ENCODE measurements at regions not wholly inside any gene's neighbourhood (a gene's known extent, or its start where the extent isn't known, plus 50 kb on each side); places are given as distances from the start of the nearest gene placed in this dataset.

GRCh38 chr10:57186201-57186600 is 825.1 kb upstream of the ZWINT start (continued):
- TF ChIP-seq CREM (IDR thresholded peaks at IDR 0.05; ENCODE audit: low read depth) (no peak), NFYB (IDR thresholded peaks at IDR 0.05; ENCODE audit: insufficient read depth, low read depth, low read length) (no peak)

- ATAC-seq (no peak), FAIRE-seq (no peak), DNase-seq (ENCODE audit: low read depth, low spot score) (no peak)
- intact Hi-C loops (cut with micrococcal nuclease; ENCODE audit: unreplicated experiment): no loop called here
- Histone ChIP-seq H3K4me1 (ENCODE audit: control insufficient read depth, insufficient read depth, low read length) (no peaks in the 10 kb centered on the region), H3K9ac (ENCODE audit: control insufficient read depth, insufficient read depth, low read length) (no peak overlapping the region), H3K27me3 (replicated peaks in 1 of 2; ENCODE audit: control insufficient read depth in 2 of 2, insufficient read depth in 2 of 2, low read length in 1 of 2) (no peaks in the 10 kb centered on the region), H3K9me3 (replicated peaks; ENCODE audit: control insufficient read depth, insufficient read depth, low read length) (no peaks in the 10 kb centered on the region), H3K27ac (ENCODE audit: control insufficient read depth, insufficient read depth) (no peak overlapping the region), H4K20me1 (ENCODE audit: control insufficient read depth, insufficient read depth) (no peaks in the 10 kb centered on the region), H2AFZ (ENCODE audit: control insufficient read depth, low read depth, low read length) (no peak overlapping the region), H3K36me3 (ENCODE audit: control insufficient read depth in 2 of 2, insufficient read depth in 2 of 2, low read length in 1 of 2) (no peaks in the 10 kb centered on the region), H3K79me2 (ENCODE audit: control insufficient read depth, insufficient read depth, low read length) (no peaks in the 10 kb centered on the region), H3K4me2 (ENCODE audit: control insufficient read depth, insufficient read depth) (no peak overlapping the region), H3K4me3 (no peak overlapping the region)
- in situ Hi-C loops (cut with MboI): no loop called here
- TF ChIP-seq E4F1 (IDR thresholded peaks at IDR 0.05; ENCODE audit: borderline replicate concordance, partially characterized antibody) (no peak), CREB1 (IDR thresholded peaks at IDR 0.05; ENCODE audit: low read depth) (no peak), EED (IDR thresholded peaks at IDR 0.05; ENCODE audit: low read depth) (no peak), ZNF217 (IDR thresholded peaks at IDR 0.05) (no peak), RFX5 (IDR thresholded peaks at IDR 0.05; ENCODE audit: low read depth, low read length) (no peak), CTCF (IDR thresholded peaks at IDR 0.05 in 2 of 3, conservative IDR thresholded peaks at IDR 0.05 in 1 of 3; ENCODE audit: control insufficient read depth in 2 of 3, extremely low read depth in 1 of 3, insufficient read depth in 1 of 3, low read depth in 3 of 3, low read length in 3 of 3) (no peak), ZNF384 (IDR thresholded peaks at IDR 0.05; ENCODE audit: borderline replicate concordance, low read depth, low read length) (no peak), TCF3 (IDR thresholded peaks at IDR 0.05; ENCODE audit: borderline replicate concordance, insufficient read depth, low read depth, low read length) (no peak), GATAD2B (conservative IDR thresholded peaks at IDR 0.05; ENCODE audit: low read depth) (no peak), SP1 (IDR thresholded peaks at IDR 0.05; ENCODE audit: low read depth, low read length) (no peak), IKZF2 (IDR thresholded peaks at IDR 0.05) (no peak), TCF7 (IDR thresholded peaks at IDR 0.05; ENCODE audit: borderline replicate concordance) (no peak), NR2C1 (IDR thresholded peaks at IDR 0.05) (no peak), TAF1 (IDR thresholded peaks at IDR 0.05; ENCODE audit: borderline replicate concordance, low read depth, low read length) (no peak), FOS (IDR thresholded peaks at IDR 0.05; ENCODE audit: borderline replicate concordance, extremely low read depth, insufficient read length) (no peak), EGR1 (IDR thresholded peaks at IDR 0.05; ENCODE audit: borderline replicate concordance in 1 of 2, low read depth in 2 of 2, low read length in 2 of 2) (no peak), YBX1 (IDR thresholded peaks at IDR 0.05) (no peak), FOXK2 (IDR thresholded peaks at IDR 0.05) (no peak)
- SMC1A ChIA-PET (ENCODE audit: uncharacterized antibody, unreplicated experiment): no interaction called here
- WGBS (ENCODE audit: insufficient coverage, insufficient replicate concordance, low lambda C conversion rate, missing lambda C conversion rate): 0% methylated on average over 1 of the region's 1 CpG
- BruUV-seq (replicated peaks): no TSS peak
- CTCF ChIA-PET: no interaction called here
- RAD21 ChIA-PET (ENCODE audit: unreplicated experiment): no interaction called here
- POLR2A ChIA-PET: no interaction called here
These were observed 808.5 kb upstream of the ZWINT start for GRCh38 chr10:57169597-57169996.

Data from GM12878 (cell line).